Esophagus muscularis mucosa (tissue), 3 donors: ENCODE measurements at regions not wholly inside any gene's neighbourhood (a gene's known extent, or its start where the extent isn't known, plus 50 kb on each side); places are given as distances from the start of the nearest gene placed in this dataset.

Experiments used
- CTCF ChIP-seq, 3 experiments: fragments of 200-600 bp in 2 of 3; fragments of 450-650 bp in 1 of 3; sonication (generic) in 2 of 3; IDR thresholded peaks; one replicate each; pipeline ENCODE4 v1.5.1; 2017 to 2019; ENCODE audit warnings: antibody characterized with exemption in 3 of 3, mild to moderate bottlenecking in 2 of 3, moderate library complexity in 1 of 3
- POLR2AphosphoS5 ChIP-seq, 2 donors: sonication (generic); formaldehyde crosslinking; IDR thresholded peaks; one replicate each; pipeline ENCODE4 v1.6.1; 2017; ENCODE audit warnings: antibody characterized with exemption in 2 of 2

GRCh38 chr6:140561701-140562100, 1187.3 kb upstream of the CITED2 start:
- TF ChIP-seq CTCF (IDR thresholded peaks at IDR 0.05) (no peak), POLR2AphosphoS5 (IDR thresholded peaks at IDR 0.05) (no peak)
